ENCODE measurements at regions not wholly inside any gene's neighbourhood (a gene's known extent, or its start where the extent isn't known, plus 50 kb on each side); places are given as distances from the start of the nearest gene placed in this dataset.
"Not testable (repeated sequence)": the region's sequence is repeated elsewhere in the genome, so short reads cannot be mapped to it uniquely, and the experiment has no call there.

GRCh38 chr15:81056304-81056703 is 55.6 kb downstream of the TLNRD1 start:
- DNase-seq (ENCODE audit: low read depth) = no peak

- DNase-seq (ENCODE audit: low read depth) = no peak
Observed at GRCh38 chr15:81060470-81060869, 59.7 kb downstream of the TLNRD1 start.

GRCh38 chr15:81060907-81061306 is 60.2 kb downstream of the TLNRD1 start:
- no peak for DNase-seq (ENCODE audit: low read depth)

- no peak for DNase-seq (ENCODE audit: low read depth)
Observed at GRCh38 chr15:81061490-81062253, 60.9 kb downstream of the TLNRD1 start.

GRCh38 chr15:81062937-81063336 is 62.2 kb downstream of the TLNRD1 start:
- no peak for DNase-seq (ENCODE audit: low read depth)

GRCh38 chr15:81064253-81064652 is 63.5 kb downstream of the TLNRD1 start:
- no peak for DNase-seq (ENCODE audit: low read depth)

GRCh38 chr15:81067567-81067966 is 66.5 kb upstream of the CFAP161 start:
- not testable (repeated sequence) for DNase-seq (ENCODE audit: low read depth)

- no peak for DNase-seq (ENCODE audit: low read depth)
Observed at GRCh38 chr15:81068516-81068915, 65.6 kb upstream of the CFAP161 start.

GRCh38 chr15:81069356-81069755 is 64.7 kb upstream of the CFAP161 start:
- no peak for DNase-seq (ENCODE audit: low read depth)

GRCh38 chr15:81069909-81070308 is 64.2 kb upstream of the CFAP161 start:
- no peak for DNase-seq (ENCODE audit: low read depth)

GRCh38 chr15:81071120-81071519 is 63.0 kb upstream of the CFAP161 start:
- peak; percentile 24 for DNase-seq (ENCODE audit: low read depth)

GRCh38 chr15:81071705-81072104 is 62.4 kb upstream of the CFAP161 start:
- no peak for DNase-seq (ENCODE audit: low read depth)

GRCh38 chr15:81072551-81072950 is 61.5 kb upstream of the CFAP161 start:
- no peak for DNase-seq (ENCODE audit: low read depth)

GRCh38 chr15:81073801-81074200 is 60.3 kb upstream of the CFAP161 start:
- DNase-seq (ENCODE audit: low read depth) = peak; percentile 31

GRCh38 chr15:81074773-81075172 is 59.3 kb upstream of the CFAP161 start:
- no peak for DNase-seq (ENCODE audit: low read depth)

GRCh38 chr15:81075272-81075671 is 58.8 kb upstream of the CFAP161 start:
- no peak for DNase-seq (ENCODE audit: low read depth)

GRCh38 chr15:81080996-81081395 is 53.1 kb upstream of the CFAP161 start:
- DNase-seq (ENCODE audit: low read depth) = no peak

GRCh38 chr15:81083201-81083600 is 50.9 kb upstream of the CFAP161 start:
- DNase-seq (ENCODE audit: low read depth) = no peak
